SK-N-MC (cell line): ENCODE measurements at regions not wholly inside any gene's neighbourhood (a gene's known extent, or its start where the extent isn't known, plus 50 kb on each side); places are given as distances from the start of the nearest gene placed in this dataset.
"Not testable (repeated sequence)": the region's sequence is repeated elsewhere in the genome, so short reads cannot be mapped to it uniquely, and the experiment has no call there.

ENCODE experiments used
- EZH2 ChIP-seq: fragments of 200-600 bp; sonication (generic); IDR thresholded peaks from one replicate; pipeline ENCODE4 v1.6.1; 2017; ENCODE audit warnings: antibody characterized with exemption
- POLR2AphosphoS5 ChIP-seq: IDR thresholded peaks from 2 replicates; pipeline ENCODE4 v1.6.1; 2012; ENCODE audit warnings: mild to moderate bottlenecking, low read depth, low read length, borderline replicate concordance

DNA sequence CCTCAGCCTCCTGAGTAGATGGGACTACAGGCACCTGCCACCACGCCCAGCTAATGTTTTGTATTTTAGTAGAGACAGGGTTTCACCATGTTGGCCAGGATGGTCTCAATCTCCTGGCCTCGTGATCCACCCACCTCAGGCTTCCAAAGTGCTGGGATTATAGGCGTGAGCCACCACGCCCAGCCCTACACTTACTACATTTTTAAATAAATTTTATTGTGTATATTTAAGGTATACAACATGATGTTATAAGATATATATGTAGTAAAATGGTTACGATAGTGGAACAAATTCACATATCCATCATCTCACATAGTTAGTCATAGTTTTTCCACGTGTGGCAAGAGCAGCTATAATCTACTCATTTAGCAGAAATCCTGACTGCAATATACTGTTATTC is 189.6 kb downstream of the TMEM114 start:
- TF ChIP-seq EZH2, POLR2AphosphoS5: not testable (repeated sequence)
